CD4-positive, alpha-beta T cell (primary cell): ENCODE measurements at regions not wholly inside any gene's neighbourhood (a gene's known extent, or its start where the extent isn't known, plus 50 kb on each side); places are given as distances from the start of the nearest gene placed in this dataset.

Experiments used
- ATAC-seq: fragments of 200-7000 bp; cut with Tn5 transposase; one replicate; pipeline ENCODE4 v1.10.0; 2022; ENCODE audit warnings: mild to moderate bottlenecking; ENCODE audit not compliant: poor library complexity
- CTCF ChIA-PET: fragments of 350-600 bp; sonication (Branson Sonifier 250); formaldehyde crosslinking; loops from one replicate; lab custom pipeline; 2021; ENCODE audit warnings: antibody characterized with exemption, inconsistent platforms; lab: Charles Lee
- POLR2A ChIA-PET: fragments of 350-600 bp; sonication (Branson Sonifier 250); formaldehyde crosslinking; loops from one replicate; lab custom pipeline; 2021; ENCODE audit warnings: antibody characterized with exemption, inconsistent platforms; lab: Charles Lee
- DNase-seq, 14 experiments: peaks; one replicate each; pipeline ENCODE4 v3.0.0-alpha.2; 2013 to 2020; ENCODE audit warnings: mixed read lengths in 2 of 14
- H3K27ac ChIP-seq, 2 donors: one replicate each; pipeline versions ENCODE4 v1.5.1 to v1.7.0; 2013; ENCODE audit warnings: low read length in 2 of 2, low read depth in 1 of 2, mild to moderate bottlenecking in 1 of 2
- H3K27me3 ChIP-seq, 2 experiments: 1 replicate in 1 of 2; 2 replicates in 1 of 2; pipeline versions ENCODE4 v1.6.1 to v1.7.0; 2013; ENCODE audit warnings: low read length in 2 of 2, control low read depth in 1 of 2, mild to moderate bottlenecking in 1 of 2, moderate library complexity in 1 of 2; ENCODE audit not compliant: insufficient read depth in 2 of 2, control insufficient read depth in 1 of 2
- H3K36me3 ChIP-seq: one replicate; pipeline ENCODE4 v1.6.1; 2013; ENCODE audit warnings: low read length, control low read depth; ENCODE audit not compliant: insufficient read depth
- H3K4me1 ChIP-seq: one replicate; pipeline ENCODE4 v1.6.1; 2013; ENCODE audit warnings: low read length, control low read depth; ENCODE audit not compliant: insufficient read depth
- H3K4me3 ChIP-seq: one replicate; pipeline ENCODE4 v1.5.1; 2013; ENCODE audit warnings: mild to moderate bottlenecking, low read length, moderate library complexity
- H3K9me3 ChIP-seq, 2 experiments: 1 replicate in 1 of 2; 2 replicates in 1 of 2; pipeline versions ENCODE4 v1.6.1 to v1.7.0; 2013; ENCODE audit warnings: low read length in 2 of 2, mild to moderate bottlenecking in 2 of 2, control low read depth in 1 of 2, moderate library complexity in 1 of 2; ENCODE audit not compliant: control insufficient read depth in 1 of 2, insufficient read depth in 1 of 2
- H3K27ac Mint-ChIP-seq: one replicate; pipeline ENCODE4 v1.8.0; 2020; ENCODE audit warnings: mixed read lengths
- H3K27me3 Mint-ChIP-seq: one replicate; pipeline ENCODE4 v1.8.0; 2021; ENCODE audit warnings: mixed read lengths
- H3K36me3 Mint-ChIP-seq: one replicate; pipeline ENCODE4 v1.8.0; 2021; ENCODE audit warnings: low read depth, mixed read lengths
- H3K4me1 Mint-ChIP-seq: one replicate; pipeline ENCODE4 v1.8.0; 2021; ENCODE audit warnings: low read depth, mixed read lengths
- H3K4me3 Mint-ChIP-seq: one replicate; pipeline ENCODE4 v1.8.0; 2020; ENCODE audit warnings: mild to moderate bottlenecking, mixed read lengths
- H3K9me3 Mint-ChIP-seq: one replicate; pipeline ENCODE4 v1.8.0; 2020; ENCODE audit warnings: mixed read lengths
- intact Hi-C, 2 experiments: fragments of 100-400 bp; cut with DNase I in 1 of 2; cut with micrococcal nuclease in 1 of 2; formaldehyde crosslinking; loops; one replicate each; pipeline versions ENCODE4 v1.15.1 to v1.9.0; 2023 to 2025; cut with DNase I, micrococcal nuclease
- TF ChIP-seq, protein P1 (sequence below): fragments of 200-600 bp; IDR thresholded peaks from one replicate; pipeline ENCODE4 v1.8.0; 2022; ENCODE audit warnings: antibody characterized with exemption, mild to moderate bottlenecking

- H3K4me1 ChIP-seq, result no peaks in the 10 kb centered on the region
- DNase-seq (no peak), ATAC-seq (no peak)
- no peak overlapping the region for H3K4me3 Mint-ChIP-seq
- TF ChIP-seq, protein P1, sequence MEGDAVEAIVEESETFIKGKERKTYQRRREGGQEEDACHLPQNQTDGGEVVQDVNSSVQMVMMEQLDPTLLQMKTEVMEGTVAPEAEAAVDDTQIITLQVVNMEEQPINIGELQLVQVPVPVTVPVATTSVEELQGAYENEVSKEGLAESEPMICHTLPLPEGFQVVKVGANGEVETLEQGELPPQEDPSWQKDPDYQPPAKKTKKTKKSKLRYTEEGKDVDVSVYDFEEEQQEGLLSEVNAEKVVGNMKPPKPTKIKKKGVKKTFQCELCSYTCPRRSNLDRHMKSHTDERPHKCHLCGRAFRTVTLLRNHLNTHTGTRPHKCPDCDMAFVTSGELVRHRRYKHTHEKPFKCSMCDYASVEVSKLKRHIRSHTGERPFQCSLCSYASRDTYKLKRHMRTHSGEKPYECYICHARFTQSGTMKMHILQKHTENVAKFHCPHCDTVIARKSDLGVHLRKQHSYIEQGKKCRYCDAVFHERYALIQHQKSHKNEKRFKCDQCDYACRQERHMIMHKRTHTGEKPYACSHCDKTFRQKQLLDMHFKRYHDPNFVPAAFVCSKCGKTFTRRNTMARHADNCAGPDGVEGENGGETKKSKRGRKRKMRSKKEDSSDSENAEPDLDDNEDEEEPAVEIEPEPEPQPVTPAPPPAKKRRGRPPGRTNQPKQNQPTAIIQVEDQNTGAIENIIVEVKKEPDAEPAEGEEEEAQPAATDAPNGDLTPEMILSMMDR, result no peak
- POLR2A ChIA-PET, result no interaction called here
- H3K4me3 ChIP-seq, result no peak overlapping the region
- H3K27me3 ChIP-seq, result no peaks in the 10 kb centered on the region
- H3K4me1 Mint-ChIP-seq, result no peaks in the 10 kb centered on the region
- H3K9me3 Mint-ChIP-seq, result no peaks in the 10 kb centered on the region
- H3K9me3 ChIP-seq, result peaks cover 0 to 6% of the 10 kb centered on the region in 2 experiments
- no peak overlapping the region for H3K27ac Mint-ChIP-seq
- no peaks in the 10 kb centered on the region for H3K36me3 Mint-ChIP-seq
- no peaks in the 10 kb centered on the region for H3K36me3 ChIP-seq
- H3K27ac ChIP-seq, result no peak overlapping the region
- CTCF ChIA-PET, result no interaction called here
- intact Hi-C loops, result no loop called here
- H3K27me3 Mint-ChIP-seq, result no peaks in the 10 kb centered on the region
Observed at GRCh38 chr4:137922721-137923120, 319.4 kb downstream of the SLC7A11 start.

GRCh38 chr4:137909529-137910309 is 332.4 kb downstream of the SLC7A11 start:
- Histone ChIP-seq H3K27me3 (no peaks in the 10 kb centered on the region), H3K27ac (no peak overlapping the region), H3K36me3 (no peaks in the 10 kb centered on the region), H3K4me1 (no peaks in the 10 kb centered on the region), H3K9me3 (no peaks in the 10 kb centered on the region), H3K4me3 (no peak overlapping the region)
- CTCF ChIA-PET, result no interaction called here
- POLR2A ChIA-PET, result no interaction called here
- TF ChIP-seq, protein P1, result no peak
- ATAC-seq (no peak), DNase-seq (no peak)
- H3K27me3 Mint-ChIP-seq, result no peaks in the 10 kb centered on the region
- H3K4me1 Mint-ChIP-seq, result no peaks in the 10 kb centered on the region
- H3K9me3 Mint-ChIP-seq, result peaks cover 1% of the 10 kb centered on the region
- H3K27ac Mint-ChIP-seq, result no peak overlapping the region
- H3K4me3 Mint-ChIP-seq, result no peak overlapping the region
- intact Hi-C loops, result no loop called here
- H3K36me3 Mint-ChIP-seq, result no peaks in the 10 kb centered on the region

DNA sequence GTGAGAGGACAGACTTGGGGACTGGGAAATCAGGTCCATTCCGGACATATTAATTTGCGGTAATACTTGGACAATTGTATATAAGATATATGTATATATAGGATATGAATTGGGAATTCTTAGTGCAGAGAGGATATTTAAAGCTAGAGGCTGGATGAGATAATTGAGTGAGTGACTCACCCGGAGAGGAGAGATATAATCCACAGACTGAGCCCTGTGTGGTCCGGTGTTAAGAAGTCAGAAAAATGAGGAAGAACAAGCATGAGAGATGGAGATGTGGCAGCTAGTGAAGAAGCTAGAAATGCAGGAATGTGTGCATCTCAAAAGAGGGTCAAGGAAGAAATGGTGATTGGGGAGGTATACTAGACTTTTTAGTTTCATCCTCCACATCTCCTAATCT is 336.2 kb downstream of the SLC7A11 start:
- no peak for ATAC-seq
- H3K4me1 Mint-ChIP-seq, result no peaks in the 10 kb centered on the region
- intact Hi-C loops, result no loop called here

More for the DNA sequence above, 336.2 kb downstream of the SLC7A11 start:
- POLR2A ChIA-PET, result no interaction called here
- DNase-seq, result no peak
- Histone ChIP-seq H3K4me1 (no peaks in the 10 kb centered on the region), H3K4me3 (no peak overlapping the region), H3K36me3 (no peaks in the 10 kb centered on the region), H3K9me3 (no peaks in the 10 kb centered on the region), H3K27ac (no peak overlapping the region), H3K27me3 (no peaks in the 10 kb centered on the region)
- CTCF ChIA-PET, result no interaction called here
- TF ChIP-seq, protein P1, result no peak
- H3K27me3 Mint-ChIP-seq, result no peaks in the 10 kb centered on the region
- no peak overlapping the region for H3K4me3 Mint-ChIP-seq
- no peak overlapping the region for H3K27ac Mint-ChIP-seq
- no peaks in the 10 kb centered on the region for H3K36me3 Mint-ChIP-seq
- H3K9me3 Mint-ChIP-seq, result peaks cover 1% of the 10 kb centered on the region
